ENCODE measurements at regions not wholly inside any gene's neighbourhood (a gene's known extent, or its start where the extent isn't known, plus 50 kb on each side); places are given as distances from the start of the nearest gene placed in this dataset.

- Histone ChIP-seq H2AK5ac (ENCODE audit: low read depth, low read length) (no peak overlapping the region), H2BK15ac (ENCODE audit: low read length) (no peak overlapping the region), H3K23ac (ENCODE audit: low read depth, low read length, poor library complexity) (no peak overlapping the region), H4K8ac (ENCODE audit: low read depth, low read length) (no peak overlapping the region), H3K79me1 (ENCODE audit: low read depth, low read length) (no peaks in the 10 kb centered on the region), H2AFZ (ENCODE audit: low read length) (no peak overlapping the region), H2BK12ac (ENCODE audit: low read length) (no peak overlapping the region), H3K27me3 (ENCODE audit: control insufficient read depth in 3 of 3, insufficient read depth in 3 of 3, low read depth in 1 of 3, low read length in 3 of 3) (no peaks in the 10 kb centered on the region), H3K18ac (ENCODE audit: low read length) (no peak overlapping the region), H4K91ac (ENCODE audit: low read depth, low read length, poor library complexity) (no peak overlapping the region), H3K4me3 (ENCODE audit: low read length in 2 of 2) (no peak overlapping the region), H3K14ac (ENCODE audit: low read length) (no peak overlapping the region), H2BK120ac (ENCODE audit: low read depth, low read length) (no peak overlapping the region), H3K4me1 (ENCODE audit: control insufficient read depth in 2 of 2, insufficient read depth in 1 of 2, low read depth in 1 of 2, low read length in 2 of 2) (no peaks in the 10 kb centered on the region), H3K4me2 (ENCODE audit: insufficient read depth, low read length, poor library complexity, severe bottlenecking) (no peak overlapping the region), H2BK5ac (ENCODE audit: low read length) (no peak overlapping the region), H3K9ac (ENCODE audit: low read depth, low read length, poor library complexity) (no peak overlapping the region), H3K4ac (ENCODE audit: low read length) (no peak overlapping the region), H3K27ac (replicated peaks; ENCODE audit: low read length) (no peak overlapping the region), H3K9me3 (replicated peaks in 1 of 2; ENCODE audit: control insufficient read depth in 2 of 2, insufficient read depth in 1 of 2, low read depth in 1 of 2, low read length in 2 of 2) (peaks cover 0 to 2% of the 10 kb centered on the region in 2 donors), H3K36me3 (replicated peaks in 1 of 2; ENCODE audit: control insufficient read depth in 2 of 2, insufficient read depth in 2 of 2, low read length in 2 of 2) (no peaks in the 10 kb centered on the region)
- no peak for DNase-seq (ENCODE audit: low spot score)
- WGBS, 2 donors (ENCODE audit: extremely low coverage in 2 of 2, insufficient read length in 2 of 2, insufficient replicate concordance in 1 of 2), result no CpG with 5 or more reads among the region's 3 CpGs
These were observed 154.4 kb downstream of the TMEM200A start for GRCh38 chr6:130520221-130520620.

- Histone ChIP-seq H3K14ac (ENCODE audit: low read length) (no peak overlapping the region), H3K23ac (ENCODE audit: low read depth, low read length, poor library complexity) (no peak overlapping the region), H3K27ac (replicated peaks; ENCODE audit: low read length) (no peak overlapping the region), H4K91ac (ENCODE audit: low read depth, low read length, poor library complexity) (no peak overlapping the region), H3K27me3 (ENCODE audit: control insufficient read depth in 3 of 3, insufficient read depth in 3 of 3, low read depth in 1 of 3, low read length in 3 of 3) (no peaks in the 10 kb centered on the region), H2BK15ac (ENCODE audit: low read length) (no peak overlapping the region), H3K4me1 (ENCODE audit: control insufficient read depth in 2 of 2, insufficient read depth in 1 of 2, low read depth in 1 of 2, low read length in 2 of 2) (no peaks in the 10 kb centered on the region), H3K79me1 (ENCODE audit: low read depth, low read length) (no peaks in the 10 kb centered on the region), H3K18ac (ENCODE audit: low read length) (no peak overlapping the region), H4K8ac (ENCODE audit: low read depth, low read length) (no peak overlapping the region), H2AFZ (ENCODE audit: low read length) (no peak overlapping the region), H3K36me3 (replicated peaks in 1 of 2; ENCODE audit: control insufficient read depth in 2 of 2, insufficient read depth in 2 of 2, low read length in 2 of 2) (no peaks in the 10 kb centered on the region), H3K9me3 (replicated peaks in 1 of 2; ENCODE audit: control insufficient read depth in 2 of 2, insufficient read depth in 1 of 2, low read depth in 1 of 2, low read length in 2 of 2) (peaks cover 0 to 2% of the 10 kb centered on the region in 2 donors), H3K4me3 (ENCODE audit: low read length in 2 of 2) (no peak overlapping the region), H3K4ac (ENCODE audit: low read length) (no peak overlapping the region), H2BK5ac (ENCODE audit: low read length) (no peak overlapping the region), H2BK12ac (ENCODE audit: low read length) (no peak overlapping the region), H2AK5ac (ENCODE audit: low read depth, low read length) (no peak overlapping the region), H3K4me2 (ENCODE audit: insufficient read depth, low read length, poor library complexity, severe bottlenecking) (no peak overlapping the region), H2BK120ac (ENCODE audit: low read depth, low read length) (no peak overlapping the region), H3K9ac (ENCODE audit: low read depth, low read length, poor library complexity) (no peak overlapping the region)
- no CpG with 5 or more reads among the region's 3 CpGs for WGBS, 2 donors (ENCODE audit: extremely low coverage in 2 of 2, insufficient read length in 2 of 2, insufficient replicate concordance in 1 of 2)
- DNase-seq (ENCODE audit: low spot score), result no peak
These were observed 155.0 kb downstream of the TMEM200A start for GRCh38 chr6:130520801-130521200.

GRCh38 chr6:130524552-130524951 is 158.7 kb downstream of the TMEM200A start:
- H4K8ac ChIP-seq (ENCODE audit: low read depth, low read length), result no peak overlapping the region
- peak overlapping the region; percentile 32 for H2BK12ac ChIP-seq (ENCODE audit: low read length)
- no peak overlapping the region for H3K14ac ChIP-seq (ENCODE audit: low read length)
- H2BK120ac ChIP-seq (ENCODE audit: low read depth, low read length), result no peak overlapping the region
- H3K27ac ChIP-seq (replicated peaks; ENCODE audit: low read length), result no peak overlapping the region
- no peak overlapping the region for H2BK15ac ChIP-seq (ENCODE audit: low read length)
- H2BK5ac ChIP-seq (ENCODE audit: low read length), result no peak overlapping the region
- no CpG with 5 or more reads among the region's 5 CpGs for WGBS, 2 donors (ENCODE audit: extremely low coverage in 2 of 2, insufficient read length in 2 of 2, insufficient replicate concordance in 1 of 2)
- H3K9me3 ChIP-seq (replicated peaks in 1 of 2; ENCODE audit: control insufficient read depth in 2 of 2, insufficient read depth in 1 of 2, low read depth in 1 of 2, low read length in 2 of 2), result peaks cover 0 to 2% of the 10 kb centered on the region in 2 donors
- H3K23ac ChIP-seq (ENCODE audit: low read depth, low read length, poor library complexity), result no peak overlapping the region
- H3K36me3 ChIP-seq (replicated peaks in 1 of 2; ENCODE audit: control insufficient read depth in 2 of 2, insufficient read depth in 2 of 2, low read length in 2 of 2), result no peaks in the 10 kb centered on the region
- H3K4me2 ChIP-seq (ENCODE audit: insufficient read depth, low read length, poor library complexity, severe bottlenecking), result no peak overlapping the region
- H3K27me3 ChIP-seq (ENCODE audit: control insufficient read depth in 3 of 3, insufficient read depth in 3 of 3, low read depth in 1 of 3, low read length in 3 of 3), result no peaks in the 10 kb centered on the region
- H3K9ac ChIP-seq (ENCODE audit: low read depth, low read length, poor library complexity), result no peak overlapping the region
- H4K91ac ChIP-seq (ENCODE audit: low read depth, low read length, poor library complexity), result no peak overlapping the region
- no peak for DNase-seq (ENCODE audit: low spot score)
- H2AK5ac ChIP-seq (ENCODE audit: low read depth, low read length), result no peak overlapping the region
- no peak overlapping the region for H2AFZ ChIP-seq (ENCODE audit: low read length)
- no peak overlapping the region for H3K4ac ChIP-seq (ENCODE audit: low read length)
- no peaks in the 10 kb centered on the region for H3K4me1 ChIP-seq (ENCODE audit: control insufficient read depth in 2 of 2, insufficient read depth in 1 of 2, low read depth in 1 of 2, low read length in 2 of 2)
- H3K79me1 ChIP-seq (ENCODE audit: low read depth, low read length), result no peaks in the 10 kb centered on the region
- H3K18ac ChIP-seq (ENCODE audit: low read length), result no peak overlapping the region
- H3K4me3 ChIP-seq (ENCODE audit: low read length in 2 of 2), result no peak overlapping the region

- no CpG with 5 or more reads among the region's 1 CpG for WGBS, 2 donors (ENCODE audit: extremely low coverage in 2 of 2, insufficient read length in 2 of 2, insufficient replicate concordance in 1 of 2)
- no peak for DNase-seq (ENCODE audit: low spot score)
- Histone ChIP-seq H3K23ac (ENCODE audit: low read depth, low read length, poor library complexity) (no peak overlapping the region), H2BK120ac (ENCODE audit: low read depth, low read length) (no peak overlapping the region), H3K4ac (ENCODE audit: low read length) (no peak overlapping the region), H3K18ac (ENCODE audit: low read length) (no peak overlapping the region), H3K14ac (ENCODE audit: low read length) (no peak overlapping the region), H2AFZ (ENCODE audit: low read length) (no peak overlapping the region), H4K8ac (ENCODE audit: low read depth, low read length) (no peak overlapping the region), H4K91ac (ENCODE audit: low read depth, low read length, poor library complexity) (no peak overlapping the region), H2BK12ac (ENCODE audit: low read length) (no peak overlapping the region), H3K9ac (ENCODE audit: low read depth, low read length, poor library complexity) (no peak overlapping the region), H2BK5ac (ENCODE audit: low read length) (no peak overlapping the region), H3K79me1 (ENCODE audit: low read depth, low read length) (no peaks in the 10 kb centered on the region), H3K4me3 (ENCODE audit: low read length in 2 of 2) (no peak overlapping the region), H3K4me1 (ENCODE audit: control insufficient read depth in 2 of 2, insufficient read depth in 1 of 2, low read depth in 1 of 2, low read length in 2 of 2) (no peaks in the 10 kb centered on the region), H3K36me3 (replicated peaks in 1 of 2; ENCODE audit: control insufficient read depth in 2 of 2, insufficient read depth in 2 of 2, low read length in 2 of 2) (no peaks in the 10 kb centered on the region), H3K27me3 (ENCODE audit: control insufficient read depth in 3 of 3, insufficient read depth in 3 of 3, low read depth in 1 of 3, low read length in 3 of 3) (no peaks in the 10 kb centered on the region), H3K27ac (replicated peaks; ENCODE audit: low read length) (no peak overlapping the region), H3K4me2 (ENCODE audit: insufficient read depth, low read length, poor library complexity, severe bottlenecking) (no peak overlapping the region), H2BK15ac (ENCODE audit: low read length) (no peak overlapping the region), H2AK5ac (ENCODE audit: low read depth, low read length) (no peak overlapping the region), H3K9me3 (replicated peaks in 1 of 2; ENCODE audit: control insufficient read depth in 2 of 2, insufficient read depth in 1 of 2, low read depth in 1 of 2, low read length in 2 of 2) (peaks cover 0 to 2% of the 10 kb centered on the region in 2 donors)
These were observed 159.6 kb downstream of the TMEM200A start for GRCh38 chr6:130525408-130525807.
